Endothelial cell of umbilical vein (primary cell): ENCODE measurements at regions not wholly inside any gene's neighbourhood (a gene's known extent, or its start where the extent isn't known, plus 50 kb on each side); places are given as distances from the start of the nearest gene placed in this dataset.

Experiments used
- BruUV-seq: library from RNA; stranded (reverse); fragments of 400-500 nt; replicated peaks from 2 replicates; lab custom pipeline; 2021; lab: Mats Ljungman, UMichigan
- CTCF ChIA-PET: fragments of 300-600, 350-600 bp; sonication (Branson Sonifier 250); formaldehyde crosslinking; loops from one replicate; lab custom pipeline; 2021; ENCODE audit warnings: antibody characterized with exemption, inconsistent platforms; lab: Charles Lee
- POLR2A ChIA-PET: fragments of 300-600, 350-600 bp; sonication (Branson Sonifier 250); formaldehyde crosslinking; loops from one replicate; lab custom pipeline; 2021; ENCODE audit warnings: antibody characterized with exemption, inconsistent platforms; lab: Charles Lee
- DNase-seq: peaks from one replicate; pipeline ENCODE4 v3.0.0-alpha.2; 2011; ENCODE audit warnings: low read depth, low spot score
- FAIRE-seq: peaks from 2 replicates; lab custom pipeline; 2011; peaks lifted over from hg19 to GRCh38; lab: Jason Lieb, UNC
- H2AFZ ChIP-seq: 2 replicates; pipeline ENCODE4 v1.6.0; 2012; ENCODE audit warnings: low read depth, low read length, control low read depth, inconsistent platforms
- H3K27ac ChIP-seq: 2 replicates; pipeline ENCODE4 v1.5.1; 2011; ENCODE audit warnings: low read depth, mild to moderate bottlenecking, control low read depth, low read length, moderate library complexity; ENCODE audit not compliant: insufficient read depth
- H3K27me3 ChIP-seq, 2 experiments: 2 replicates each; pipeline versions ENCODE4 v1.6.0 to v1.6.1; 2011; ENCODE audit warnings: low read length in 2 of 2, mixed read lengths in 1 of 2; ENCODE audit not compliant: control insufficient read depth in 2 of 2, insufficient read depth in 2 of 2
- H3K36me3 ChIP-seq, 2 experiments: 2 replicates in 1 of 2; 3 replicates in 1 of 2; pipeline ENCODE4 v1.5.1; 2011; ENCODE audit warnings: low read length in 2 of 2, mild to moderate bottlenecking in 1 of 2, moderate library complexity in 1 of 2; ENCODE audit not compliant: control insufficient read depth in 2 of 2, insufficient read depth in 2 of 2; ENCODE audit errors: extremely low read depth in 1 of 2
- H3K4me1 ChIP-seq: 3 replicates; pipeline ENCODE4 v1.5.1; 2011; ENCODE audit warnings: mild to moderate bottlenecking, low read length; ENCODE audit not compliant: control insufficient read depth, insufficient read depth; ENCODE audit errors: extremely low read depth
- H3K4me2 ChIP-seq: 2 replicates; pipeline ENCODE4 v1.6.1; 2011; ENCODE audit warnings: low read length, control low read depth, mixed read lengths; ENCODE audit not compliant: insufficient read depth
- H3K4me3 ChIP-seq, 3 experiments: fragments of 200-600 bp in 1 of 3; sonication (generic), shearing (Covaris generic) in 1 of 3; replicated peaks in 1 of 3; 2 replicates each; pipeline ENCODE4 v1.5.1; 2011 to 2016; ENCODE audit warnings: control low read depth in 3 of 3, low read length in 3 of 3, mild to moderate bottlenecking in 2 of 3, inconsistent platforms in 1 of 3, low read depth in 1 of 3, moderate library complexity in 1 of 3; ENCODE audit not compliant: insufficient read depth in 1 of 3
- H3K79me2 ChIP-seq: 2 replicates; pipeline ENCODE4 v1.6.0; 2012; ENCODE audit warnings: low read length, inconsistent platforms; ENCODE audit not compliant: control insufficient read depth, insufficient read depth
- H3K9ac ChIP-seq: replicated peaks from 2 replicates; pipeline ENCODE3; 2011; ENCODE audit warnings: low read length, control low read depth; ENCODE audit not compliant: insufficient read depth; ENCODE audit errors: extremely low read depth
- H3K9me1 ChIP-seq: replicated peaks from 3 replicates; pipeline ENCODE4 v1.6.0; 2011; ENCODE audit warnings: mild to moderate bottlenecking, low read length; ENCODE audit not compliant: control insufficient read depth, insufficient read depth; ENCODE audit errors: extremely low read depth
- H3K9me3 ChIP-seq: replicated peaks from 2 replicates; pipeline ENCODE4 v1.5.1; 2012; ENCODE audit warnings: low read length, inconsistent platforms; ENCODE audit not compliant: control insufficient read depth, insufficient read depth
- H4K20me1 ChIP-seq: replicated peaks from 2 replicates; pipeline ENCODE3; 2011; ENCODE audit warnings: mild to moderate bottlenecking, low read length; ENCODE audit not compliant: control insufficient read depth, insufficient read depth; ENCODE audit errors: extremely low read depth
- CTCF ChIP-seq, 2 donors: IDR thresholded peaks; 1 replicate in 1 of 2; 2 replicates in 1 of 2; pipeline ENCODE4 v1.5.1; 2011; ENCODE audit warnings: low read length in 2 of 2, mild to moderate bottlenecking in 2 of 2, moderate library complexity in 2 of 2, control low read depth in 1 of 2, inconsistent platforms in 1 of 2, low read depth in 1 of 2; ENCODE audit not compliant: insufficient read depth in 1 of 2; ENCODE audit errors: extremely low read depth in 1 of 2
- EZH2 ChIP-seq: IDR thresholded peaks from 2 replicates; pipeline ENCODE4 v1.6.1; 2012; ENCODE audit warnings: borderline replicate concordance, low read depth, mild to moderate bottlenecking, moderate library complexity, low read length, inconsistent platforms; ENCODE audit not compliant: severe bottlenecking
- FOS ChIP-seq: IDR thresholded peaks from 2 replicates; pipeline ENCODE4 v1.6.1; 2011; ENCODE audit warnings: mild to moderate bottlenecking, low read length, moderate library complexity, borderline replicate concordance; ENCODE audit not compliant: insufficient read depth
- GATA2 ChIP-seq: IDR thresholded peaks from 2 replicates; pipeline ENCODE4 v1.7.0; 2011; ENCODE audit warnings: low read depth, mild to moderate bottlenecking, moderate library complexity, mixed read lengths, low read length; ENCODE audit not compliant: insufficient read length, insufficient read depth
- JUN ChIP-seq: IDR thresholded peaks from 2 replicates; pipeline ENCODE4 v1.6.1; 2011; ENCODE audit warnings: borderline replicate concordance, low read depth; ENCODE audit not compliant: insufficient read length, insufficient read depth
- MAX ChIP-seq: IDR thresholded peaks from 2 replicates; pipeline ENCODE4 v1.6.1; 2011; ENCODE audit not compliant: insufficient read depth, insufficient read length
- MYC ChIP-seq: IDR thresholded peaks from one replicate; pipeline ENCODE4 v1.6.1; 2011; ENCODE audit warnings: mild to moderate bottlenecking, low read depth, low read length
- POLR2A ChIP-seq: IDR thresholded peaks from 2 replicates; pipeline ENCODE4 v1.6.1; 2012; ENCODE audit warnings: low read depth, mild to moderate bottlenecking, control low read depth, low read length
- POLR2AphosphoS5 ChIP-seq: IDR thresholded peaks from 2 replicates; pipeline ENCODE4 v1.6.1; 2012; ENCODE audit warnings: low read depth, mild to moderate bottlenecking, control low read depth, low read length, moderate library complexity; ENCODE audit not compliant: insufficient read depth
- dilution Hi-C: fragments of 300-500 bp; cut with MboI; formaldehyde crosslinking; loops from one replicate; pipeline ENCODE4 v1.15.0; 2019; ENCODE audit warnings: low sequenced_read_pairs; ENCODE audit not compliant: extremely low pct_ligation_motif_present
- intact Hi-C: fragments of 100-400 bp; cut with micrococcal nuclease; formaldehyde crosslinking; loops from one replicate; pipeline ENCODE4 v1.10.0; 2022

GRCh38 chr4:163762741-163763140 lies 268.3 kb downstream of the TMA16 start:
- TF ChIP-seq POLR2A: no peak
- TF ChIP-seq FOS: no peak
- TF ChIP-seq CTCF (IDR thresholded peaks at IDR 0.05; ENCODE audit: extremely low read depth in 1 of 2, insufficient read depth in 1 of 2, low read depth in 1 of 2, low read length in 2 of 2): no peak
- TF ChIP-seq EZH2: no peak
- TF ChIP-seq JUN: no peak
- TF ChIP-seq POLR2AphosphoS5: no peak
- no peak for TF ChIP-seq MYC
- no peak for TF ChIP-seq GATA2
- no peak for TF ChIP-seq MAX
- POLR2A ChIA-PET: no interaction called here
- intact Hi-C loops: no loop called here
- no peaks in the 10 kb centered on the region for H3K4me1 ChIP-seq
- no peaks in the 10 kb centered on the region for H4K20me1 ChIP-seq
- dilution Hi-C loops: no loop called here
- DNase-seq (no peak), FAIRE-seq (no peak)
- H3K4me3 ChIP-seq: no peak overlapping the region
- no peak overlapping the region for H3K4me2 ChIP-seq
- H3K36me3 ChIP-seq: no peaks in the 10 kb centered on the region
- CTCF ChIA-PET: no interaction called here
- no peak overlapping the region for H3K9ac ChIP-seq
- BruUV-seq: no TSS peak
- H3K9me1 ChIP-seq: no peaks in the 10 kb centered on the region
- no peak overlapping the region for H2AFZ ChIP-seq
- H3K27me3 ChIP-seq: no peaks in the 10 kb centered on the region
- H3K9me3 ChIP-seq: no peaks in the 10 kb centered on the region
- no peaks in the 10 kb centered on the region for H3K79me2 ChIP-seq
- no peak overlapping the region for H3K27ac ChIP-seq
